22Rv1 (cell line): ENCODE measurements at regions not wholly inside any gene's neighbourhood (a gene's known extent, or its start where the extent isn't known, plus 50 kb on each side); places are given as distances from the start of the nearest gene placed in this dataset.

Experiments
- H3K27ac ChIP-seq: fragments of 450-650 bp; 2 replicates; pipeline ENCODE4 v1.5.1; 2017
- ZFX ChIP-seq: fragments of 450-650 bp; IDR thresholded peaks from 2 replicates; pipeline ENCODE4 v1.6.1; 2017; ENCODE audit warnings: antibody characterized with exemption, borderline replicate concordance
- TF ChIP-seq, protein P1 (sequence below): fragments of 450-650 bp; IDR thresholded peaks from 2 replicates; pipeline ENCODE4 v1.5.1; 2017; ENCODE audit warnings: mild to moderate bottlenecking

DNA sequence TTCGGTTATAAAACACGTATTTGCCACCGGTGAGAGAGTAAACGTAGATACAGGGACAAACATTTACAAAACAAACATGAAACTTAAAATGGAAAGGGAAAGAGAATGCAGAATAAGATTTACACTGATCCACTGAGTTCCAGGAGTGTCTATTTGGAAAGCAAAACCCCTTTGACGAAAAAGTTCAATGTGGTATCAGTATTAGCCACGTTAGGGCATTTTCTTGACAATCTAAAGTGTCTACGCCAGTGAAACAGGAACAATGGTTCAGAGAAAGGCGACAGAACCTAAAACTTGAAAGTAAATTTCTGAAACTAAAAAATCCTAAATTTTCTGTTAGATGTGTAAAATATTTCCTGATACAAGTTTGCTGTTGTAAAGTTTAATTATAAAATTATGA is 278.5 kb upstream of the TENM3 start:
- TF ChIP-seq, protein P1, sequence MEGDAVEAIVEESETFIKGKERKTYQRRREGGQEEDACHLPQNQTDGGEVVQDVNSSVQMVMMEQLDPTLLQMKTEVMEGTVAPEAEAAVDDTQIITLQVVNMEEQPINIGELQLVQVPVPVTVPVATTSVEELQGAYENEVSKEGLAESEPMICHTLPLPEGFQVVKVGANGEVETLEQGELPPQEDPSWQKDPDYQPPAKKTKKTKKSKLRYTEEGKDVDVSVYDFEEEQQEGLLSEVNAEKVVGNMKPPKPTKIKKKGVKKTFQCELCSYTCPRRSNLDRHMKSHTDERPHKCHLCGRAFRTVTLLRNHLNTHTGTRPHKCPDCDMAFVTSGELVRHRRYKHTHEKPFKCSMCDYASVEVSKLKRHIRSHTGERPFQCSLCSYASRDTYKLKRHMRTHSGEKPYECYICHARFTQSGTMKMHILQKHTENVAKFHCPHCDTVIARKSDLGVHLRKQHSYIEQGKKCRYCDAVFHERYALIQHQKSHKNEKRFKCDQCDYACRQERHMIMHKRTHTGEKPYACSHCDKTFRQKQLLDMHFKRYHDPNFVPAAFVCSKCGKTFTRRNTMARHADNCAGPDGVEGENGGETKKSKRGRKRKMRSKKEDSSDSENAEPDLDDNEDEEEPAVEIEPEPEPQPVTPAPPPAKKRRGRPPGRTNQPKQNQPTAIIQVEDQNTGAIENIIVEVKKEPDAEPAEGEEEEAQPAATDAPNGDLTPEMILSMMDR = no peak
- TF ChIP-seq ZFX = no peak
- H3K27ac ChIP-seq = no peak overlapping the region

DNA sequence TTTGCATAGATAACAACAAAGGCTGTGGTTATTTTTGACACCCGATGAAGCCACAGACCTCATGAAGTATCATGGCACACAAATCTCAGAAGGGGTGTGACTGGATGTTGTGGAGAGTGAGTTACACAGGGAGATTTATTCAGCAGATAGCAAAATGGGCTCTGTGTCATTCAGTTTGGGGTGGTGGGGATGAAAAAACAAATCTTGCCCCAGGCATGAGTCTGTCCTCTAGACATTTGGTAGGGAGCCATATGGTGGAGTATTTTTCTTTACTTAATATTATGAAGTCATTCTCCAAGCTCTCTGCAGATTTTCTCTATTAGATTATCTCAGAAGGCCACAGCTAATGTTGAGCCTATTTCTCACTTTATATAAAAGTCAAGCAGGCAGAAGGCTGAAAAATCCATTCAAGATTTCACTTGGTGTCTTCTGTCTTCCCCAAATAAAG is 277.1 kb upstream of the TENM3 start:
- TF ChIP-seq ZFX = no peak
- TF ChIP-seq, protein P1 = no peak
- H3K27ac ChIP-seq = no peak overlapping the region

DNA sequence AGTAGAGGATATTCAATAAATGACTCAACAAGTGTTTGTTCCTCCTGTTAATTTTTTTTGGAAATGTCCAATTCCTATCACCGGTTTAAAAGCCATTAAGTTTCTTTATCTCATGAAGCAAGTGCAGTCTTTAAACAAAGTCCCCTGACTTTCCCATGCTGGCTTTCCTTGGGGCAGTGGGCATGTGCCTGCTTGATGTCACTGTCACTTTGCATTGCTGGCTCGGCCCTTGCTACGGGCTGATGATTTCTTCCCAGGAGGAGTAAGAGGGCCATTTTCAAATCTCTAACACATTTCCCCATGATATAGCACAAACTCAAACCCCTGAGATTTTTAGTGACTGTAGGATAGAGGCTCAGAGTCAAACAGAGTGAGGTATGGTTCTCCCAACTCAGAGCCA is 275.8 kb upstream of the TENM3 start:
- TF ChIP-seq, protein P1 = no peak
- no peak for TF ChIP-seq ZFX
- no peak overlapping the region for H3K27ac ChIP-seq

DNA sequence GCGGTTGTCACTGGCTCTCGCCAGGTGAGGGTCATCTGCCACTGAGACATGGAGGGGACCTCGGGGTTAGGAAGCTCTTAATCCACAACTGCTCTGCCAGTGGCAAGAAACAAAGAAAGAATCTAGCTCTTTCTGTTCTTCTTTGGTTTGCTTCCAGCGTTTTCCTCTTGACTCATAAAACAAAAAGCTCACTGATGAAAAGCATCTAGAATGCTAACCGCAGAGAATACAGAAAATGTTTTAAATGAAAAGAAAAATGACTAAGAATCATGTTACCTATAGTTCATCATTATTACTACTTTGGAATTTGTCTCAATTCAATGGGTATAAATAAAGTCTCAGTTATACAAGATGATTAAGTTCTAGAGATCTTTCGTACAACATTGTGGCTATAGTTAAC is 274.8 kb upstream of the TENM3 start:
- no peak for TF ChIP-seq ZFX
- TF ChIP-seq, protein P1 = no peak
- no peak overlapping the region for H3K27ac ChIP-seq

DNA sequence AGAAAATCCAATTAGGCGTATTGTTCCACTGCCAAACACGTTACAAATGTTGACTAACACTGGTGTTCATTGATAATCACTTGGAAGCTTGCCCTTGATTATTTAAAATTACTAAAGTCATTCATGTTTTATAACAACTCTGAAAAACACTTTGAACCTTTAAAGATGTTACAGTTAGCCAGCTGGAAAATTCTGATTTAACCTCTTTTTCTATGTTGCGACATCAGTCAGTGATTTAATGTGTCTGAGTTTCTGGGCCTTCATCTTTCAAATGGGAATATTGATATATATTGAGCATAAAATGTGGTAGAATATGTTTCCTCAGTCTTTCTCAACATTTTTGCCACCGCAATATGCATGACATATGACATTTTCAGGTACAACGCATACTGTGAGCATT is 274.1 kb upstream of the TENM3 start:
- H3K27ac ChIP-seq = no peak overlapping the region
- no peak for TF ChIP-seq ZFX
- TF ChIP-seq, protein P1 = no peak

DNA sequence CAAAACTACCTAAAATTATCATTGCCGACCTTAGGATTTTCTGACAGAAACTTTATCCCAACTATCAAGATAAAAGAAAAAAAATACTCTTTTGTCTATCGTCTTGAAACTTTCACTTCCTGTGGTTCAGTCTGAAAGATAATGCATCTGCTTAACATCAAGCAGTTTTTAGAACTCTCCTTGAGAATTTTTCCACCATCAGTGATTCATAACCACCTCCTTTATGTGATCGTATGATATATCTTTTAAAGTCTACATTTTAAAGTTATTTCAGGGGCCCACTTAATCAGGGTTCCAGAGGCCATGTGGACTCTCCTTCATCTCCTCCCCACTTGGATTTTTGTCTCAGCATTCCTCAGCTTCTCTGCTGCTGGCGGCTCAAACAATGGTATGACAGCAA is 272.8 kb upstream of the TENM3 start:
- TF ChIP-seq ZFX = no peak
- TF ChIP-seq, protein P1 = no peak
- H3K27ac ChIP-seq = no peak overlapping the region

DNA sequence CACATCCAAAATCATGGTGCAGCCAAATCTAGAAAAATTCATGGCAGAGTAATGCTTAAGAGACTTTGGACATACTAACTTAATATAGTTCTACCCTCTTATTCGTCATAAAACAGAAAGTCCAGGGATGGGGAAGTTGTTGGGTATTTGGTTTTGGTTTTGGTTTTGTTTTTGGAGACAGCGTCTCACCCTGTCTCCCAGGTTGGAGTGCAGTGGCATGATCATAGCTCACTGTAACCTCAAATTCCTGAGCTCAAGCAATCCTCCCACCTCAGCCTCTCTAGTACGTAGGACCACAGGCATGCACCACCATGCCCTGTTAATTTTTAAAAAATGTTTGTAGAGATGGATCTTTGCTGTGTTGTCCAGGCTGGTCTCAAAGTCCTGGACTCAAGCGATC is 271.8 kb upstream of the TENM3 start:
- TF ChIP-seq, protein P1 = no peak
- no peak for TF ChIP-seq ZFX
- no peak overlapping the region for H3K27ac ChIP-seq
